HUES48 (cell line): ENCODE measurements at regions not wholly inside any gene's neighbourhood (a gene's known extent, or its start where the extent isn't known, plus 50 kb on each side); places are given as distances from the start of the nearest gene placed in this dataset.

ENCODE experiments used
- H3K27ac ChIP-seq: one replicate; pipeline ENCODE4 v1.7.0; 2013; ENCODE audit warnings: low read depth, low read length, inconsistent platforms
- H3K27me3 ChIP-seq: 2 replicates; pipeline ENCODE4 v1.6.1; 2013; ENCODE audit warnings: mild to moderate bottlenecking, low read length; ENCODE audit not compliant: control insufficient read depth, insufficient read depth
- H3K36me3 ChIP-seq: 2 replicates; pipeline ENCODE4 v1.6.1; 2013; ENCODE audit warnings: low read length; ENCODE audit not compliant: control insufficient read depth, insufficient read depth
- H3K4me1 ChIP-seq: 2 replicates; pipeline ENCODE4 v1.6.1; 2013; ENCODE audit warnings: mild to moderate bottlenecking, low read length; ENCODE audit not compliant: control insufficient read depth, insufficient read depth
- H3K4me3 ChIP-seq: 2 replicates; pipeline ENCODE4 v1.5.1; 2013; ENCODE audit warnings: mild to moderate bottlenecking, low read depth, low read length
- H3K9ac ChIP-seq: 2 replicates; pipeline ENCODE4 v1.6.1; 2013; ENCODE audit warnings: mild to moderate bottlenecking, low read depth, low read length, moderate library complexity
- H3K9me3 ChIP-seq: 2 replicates; pipeline ENCODE4 v1.6.1; 2013; ENCODE audit warnings: low read length; ENCODE audit not compliant: control insufficient read depth, insufficient read depth

DNA sequence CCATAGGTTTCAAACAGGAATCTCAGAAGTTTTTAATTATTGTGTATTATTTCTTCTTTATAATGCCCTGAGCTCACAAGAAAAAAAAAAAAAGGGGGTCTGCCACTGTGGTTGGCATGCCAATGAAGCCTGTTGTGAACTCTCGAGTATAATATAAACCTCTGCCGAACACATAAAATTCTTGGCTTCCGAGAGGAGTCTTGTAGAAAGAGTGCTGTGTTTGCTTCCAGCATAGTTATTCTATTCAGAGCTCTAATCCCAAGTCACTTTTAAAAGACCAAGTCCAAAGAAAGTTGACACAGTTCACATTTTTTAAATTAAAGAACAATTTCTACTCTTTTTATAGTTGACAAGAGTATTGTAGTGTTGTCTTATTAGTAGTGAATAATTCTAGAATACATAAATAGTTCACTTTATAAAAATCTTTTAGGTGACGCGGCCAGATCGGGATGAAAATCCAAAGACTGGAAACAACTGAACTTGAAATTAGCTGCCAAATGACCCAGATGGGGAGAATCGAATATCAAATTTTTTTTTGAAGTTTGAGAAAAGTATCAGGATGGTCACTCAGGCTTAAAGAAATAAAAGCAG, 293.2 kb downstream of the DUSP10 start:
- Histone ChIP-seq H3K36me3 (no peaks in the 10 kb centered on the region), H3K9ac (no peak overlapping the region), H3K4me1 (no peaks in the 10 kb centered on the region), H3K9me3 (0 out of 2 replicates have a peak, but pooled peaks cover 2% of the 10 kb centered on the region), H3K27ac (no peak overlapping the region), H3K27me3 (no peaks in the 10 kb centered on the region), H3K4me3 (no peak overlapping the region)

DNA sequence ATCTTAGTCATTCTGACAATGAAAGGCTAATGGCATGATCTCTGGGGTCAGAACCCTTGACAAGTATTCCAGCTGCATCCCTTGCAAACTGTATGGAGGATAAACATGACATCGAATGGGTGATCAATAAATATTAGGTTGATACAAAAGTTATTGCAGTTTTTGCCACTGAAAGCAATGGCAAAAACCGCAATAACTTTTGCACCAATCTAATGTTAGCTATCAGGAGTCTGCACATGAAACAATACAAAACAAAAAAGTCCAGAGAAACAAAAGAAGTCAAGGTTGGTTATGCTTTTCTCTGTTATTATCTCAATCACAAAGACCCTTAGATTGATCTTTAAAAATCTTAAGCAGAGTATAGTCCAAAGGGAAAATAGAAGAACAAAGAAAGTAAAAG, 292.7 kb downstream of the DUSP10 start:
- H3K9ac ChIP-seq, result no peak overlapping the region
- no peak overlapping the region for H3K27ac ChIP-seq
- H3K36me3 ChIP-seq, result no peaks in the 10 kb centered on the region
- H3K4me3 ChIP-seq, result no peak overlapping the region
- H3K27me3 ChIP-seq, result no peaks in the 10 kb centered on the region
- H3K9me3 ChIP-seq, result 0 out of 2 replicates have a peak, but pooled peaks cover 2% of the 10 kb centered on the region
- no peaks in the 10 kb centered on the region for H3K4me1 ChIP-seq

DNA sequence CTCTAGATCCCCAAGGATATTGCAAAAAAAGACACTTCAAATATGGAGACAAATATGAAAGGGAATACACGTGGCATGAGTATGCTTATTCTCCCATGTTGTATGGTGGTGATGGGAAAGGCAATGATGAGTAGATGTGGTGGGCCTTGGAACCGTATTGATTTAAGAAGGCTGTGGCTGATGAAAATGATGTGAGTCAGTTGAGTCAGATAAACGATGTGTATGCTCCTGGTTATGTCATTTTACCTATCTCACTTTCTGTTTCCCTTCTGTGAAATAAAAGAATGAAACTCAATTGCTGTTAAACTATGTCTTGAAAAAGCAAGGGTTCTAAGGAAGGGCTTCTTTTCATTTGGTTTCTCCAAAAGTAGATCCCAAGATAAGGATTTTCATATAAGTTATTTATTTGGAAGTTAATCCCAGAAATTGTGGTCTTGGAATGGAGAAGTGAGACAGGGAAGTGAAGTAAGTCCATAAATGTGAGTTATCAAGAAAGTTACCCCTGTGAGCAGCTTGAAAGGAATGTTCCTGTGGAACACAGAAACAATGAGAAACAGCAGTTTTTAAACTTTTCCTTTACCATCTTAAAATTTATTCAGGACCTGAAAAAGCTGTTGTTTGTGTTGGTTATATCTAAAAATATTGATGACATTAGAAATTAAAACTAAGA, 292.0 kb downstream of the DUSP10 start:
- H3K36me3 ChIP-seq, result no peaks in the 10 kb centered on the region
- 0 out of 2 replicates have a peak, but pooled peaks cover 2% of the 10 kb centered on the region for H3K9me3 ChIP-seq
- H3K27ac ChIP-seq, result no peak overlapping the region
- no peak overlapping the region for H3K9ac ChIP-seq
- H3K4me3 ChIP-seq, result no peak overlapping the region
- H3K4me1 ChIP-seq, result no peaks in the 10 kb centered on the region
- no peaks in the 10 kb centered on the region for H3K27me3 ChIP-seq

DNA sequence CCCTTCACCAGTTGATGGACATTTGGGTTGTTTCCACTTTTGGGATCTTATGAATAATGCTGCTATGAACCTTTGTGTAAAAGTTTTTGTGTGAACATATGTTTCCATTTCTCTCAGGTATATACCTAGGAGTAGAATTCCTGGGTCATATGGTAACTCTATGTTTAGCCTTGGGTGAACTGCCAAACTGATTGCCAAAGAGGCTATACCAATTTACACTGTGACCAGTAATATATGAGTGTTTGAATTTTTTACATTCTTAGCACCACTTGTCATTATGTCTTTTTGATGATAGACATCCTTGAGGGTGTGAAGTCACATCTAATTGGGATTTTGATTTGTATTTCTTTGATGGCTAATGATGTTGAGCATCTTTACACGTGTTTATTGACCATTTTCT, 290.1 kb downstream of the DUSP10 start:
- H3K36me3 ChIP-seq, result no peaks in the 10 kb centered on the region
- H3K27me3 ChIP-seq, result no peaks in the 10 kb centered on the region
- no peak overlapping the region for H3K27ac ChIP-seq
- H3K9ac ChIP-seq, result no peak overlapping the region
- 0 out of 2 replicates have a peak, but pooled peaks cover 2% of the 10 kb centered on the region for H3K9me3 ChIP-seq
- no peaks in the 10 kb centered on the region for H3K4me1 ChIP-seq
- H3K4me3 ChIP-seq, result no peak overlapping the region

- Histone ChIP-seq H3K4me3 (no peak overlapping the region), H3K4me1 (no peaks in the 10 kb centered on the region), H3K27me3 (no peaks in the 10 kb centered on the region), H3K27ac (no peak overlapping the region), H3K9me3 (0 out of 2 replicates have a peak, but pooled peaks cover 2% of the 10 kb centered on the region), H3K36me3 (no peaks in the 10 kb centered on the region), H3K9ac (no peak overlapping the region)
These were observed 287.8 kb downstream of the DUSP10 start for GRCh38 chr1:221454096-221454495.

DNA sequence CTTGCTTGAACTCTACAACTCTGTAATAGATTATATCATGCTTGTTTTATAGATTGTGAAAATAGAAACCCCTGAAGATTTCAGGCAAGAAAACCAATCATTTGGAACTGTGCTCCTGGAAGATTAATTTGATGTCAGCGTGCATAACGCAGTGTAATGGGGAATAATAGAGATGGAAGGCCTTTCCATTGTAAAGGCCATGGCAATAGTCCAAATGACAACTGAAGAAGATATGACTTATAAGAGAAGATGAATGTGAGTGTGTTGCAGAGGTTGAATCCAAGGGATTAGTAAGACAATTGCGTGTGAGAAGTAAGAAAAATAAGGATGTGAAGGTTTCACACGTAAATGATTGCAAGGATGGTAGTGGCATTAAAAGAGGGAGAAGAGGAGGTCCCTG, 285.0 kb downstream of the DUSP10 start:
- no peak overlapping the region for H3K4me3 ChIP-seq
- H3K9ac ChIP-seq, result no peak overlapping the region
- H3K27me3 ChIP-seq, result no peaks in the 10 kb centered on the region
- no peaks in the 10 kb centered on the region for H3K36me3 ChIP-seq
- H3K9me3 ChIP-seq, result no peaks in the 10 kb centered on the region
- no peaks in the 10 kb centered on the region for H3K4me1 ChIP-seq
- no peak overlapping the region for H3K27ac ChIP-seq

DNA sequence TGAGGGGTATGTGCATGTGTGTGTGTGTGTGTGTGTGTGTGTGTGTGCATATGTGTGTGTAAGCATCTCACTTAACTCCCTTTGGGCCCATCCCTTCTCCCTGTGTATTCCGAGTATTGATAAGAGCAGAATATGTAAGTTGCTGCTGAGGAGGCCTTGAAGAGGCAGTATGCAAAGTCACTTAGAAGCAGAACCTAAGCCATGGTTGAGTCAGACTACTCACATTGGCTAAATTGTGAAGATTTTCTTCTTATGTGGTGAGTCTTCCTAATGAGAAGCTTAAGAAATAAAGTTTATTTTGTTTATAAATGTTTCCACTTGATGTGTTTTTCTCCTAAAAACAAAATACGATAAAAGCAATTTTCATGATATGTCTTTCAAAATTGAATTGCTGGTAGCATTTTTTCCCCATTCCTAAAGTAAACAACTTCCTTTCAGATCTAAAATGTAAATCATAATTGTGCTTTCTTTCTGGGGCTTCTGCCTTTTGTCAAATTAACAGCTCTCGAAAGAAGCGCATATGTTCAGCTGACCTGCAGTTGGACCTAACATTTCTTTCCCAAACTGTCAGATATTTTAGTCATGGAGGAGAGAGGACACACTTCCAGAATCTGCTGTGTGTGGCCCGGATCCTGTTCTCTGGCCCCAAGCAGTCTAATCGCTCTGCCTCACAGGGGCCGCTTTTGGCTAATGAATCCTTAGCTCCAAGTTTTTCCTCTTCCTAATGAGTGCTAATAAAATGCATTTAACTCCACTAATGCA, 284.0 kb downstream of the DUSP10 start:
- no peaks in the 10 kb centered on the region for H3K27me3 ChIP-seq
- no peak overlapping the region for H3K4me3 ChIP-seq
- H3K36me3 ChIP-seq, result no peaks in the 10 kb centered on the region
- no peak overlapping the region for H3K27ac ChIP-seq
- no peaks in the 10 kb centered on the region for H3K4me1 ChIP-seq
- no peak overlapping the region for H3K9ac ChIP-seq
- no peaks in the 10 kb centered on the region for H3K9me3 ChIP-seq

GRCh38 chr1:221458447-221459156, 283.3 kb downstream of the DUSP10 start:
- Histone ChIP-seq H3K27ac (no peak overlapping the region), H3K4me3 (no peak overlapping the region)

DNA sequence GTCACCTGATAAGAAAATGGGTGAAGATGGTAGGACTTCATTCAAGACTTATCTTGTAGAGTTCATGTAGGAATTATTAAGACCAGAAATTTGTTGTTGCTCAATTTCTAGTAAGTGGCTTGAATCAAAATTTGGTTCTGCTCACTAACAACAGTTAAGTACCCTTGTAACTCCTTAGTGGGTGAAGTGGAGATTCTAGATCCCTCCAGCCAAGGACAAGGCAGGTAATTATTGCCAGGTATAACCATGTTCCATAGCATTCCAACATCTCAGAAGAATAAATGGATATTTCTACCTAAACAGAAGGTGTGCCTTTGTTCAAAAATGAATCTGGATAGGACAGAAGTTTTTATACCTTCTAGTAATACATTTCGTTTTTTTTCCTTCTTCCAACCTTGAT, 282.3 kb downstream of the DUSP10 start:
- no peaks in the 10 kb centered on the region for H3K36me3 ChIP-seq
- no peak overlapping the region for H3K27ac ChIP-seq
- H3K9ac ChIP-seq, result no peak overlapping the region
- H3K27me3 ChIP-seq, result no peaks in the 10 kb centered on the region
- no peaks in the 10 kb centered on the region for H3K9me3 ChIP-seq
- no peak overlapping the region for H3K4me3 ChIP-seq
- no peaks in the 10 kb centered on the region for H3K4me1 ChIP-seq

More at GRCh38 chr1:221458447-221459156, 283.3 kb downstream of the DUSP10 start:
- H3K9ac ChIP-seq, result no peak overlapping the region
- no peaks in the 10 kb centered on the region for H3K36me3 ChIP-seq
- no peaks in the 10 kb centered on the region for H3K4me1 ChIP-seq
- H3K27me3 ChIP-seq, result no peaks in the 10 kb centered on the region
- H3K9me3 ChIP-seq, result no peaks in the 10 kb centered on the region

GRCh38 chr1:221462345-221462744, 279.5 kb downstream of the DUSP10 start:
- Histone ChIP-seq H3K27me3 (no peaks in the 10 kb centered on the region), H3K36me3 (no peaks in the 10 kb centered on the region), H3K4me1 (no peaks in the 10 kb centered on the region), H3K4me3 (no peak overlapping the region), H3K9me3 (no peaks in the 10 kb centered on the region), H3K27ac (no peak overlapping the region), H3K9ac (no peak overlapping the region)
